Upper lobe of right lung (tissue), 1 donor: ENCODE measurements at regions not wholly inside any gene's neighbourhood (a gene's known extent, or its start where the extent isn't known, plus 50 kb on each side); places are given as distances from the start of the nearest gene placed in this dataset.

Experiments used
- ATAC-seq: fragments of 200-7000 bp; cut with Tn5 transposase; one replicate; pipeline ENCODE4 v1.9.1; 2020; ENCODE audit warnings: mild to moderate bottlenecking, moderate library complexity
- DNase-seq: peaks from one replicate; pipeline ENCODE4 v3.0.0-alpha.2; 2020
- H3K27ac ChIP-seq: fragments of 200-600 bp; one replicate; pipeline ENCODE4 v1.8.0; 2022
- H3K27me3 ChIP-seq: fragments of 200-600 bp; one replicate; pipeline ENCODE4 v1.8.0; 2022; ENCODE audit warnings: mild to moderate bottlenecking
- H3K36me3 ChIP-seq: fragments of 200-600 bp; one replicate; pipeline ENCODE4 v1.8.0; 2022
- H3K4me1 ChIP-seq: fragments of 200-600 bp; one replicate; pipeline ENCODE4 v1.8.0; 2022
- H3K4me3 ChIP-seq: fragments of 200-600 bp; one replicate; pipeline ENCODE4 v1.8.0; 2022; ENCODE audit warnings: mild to moderate bottlenecking
- H3K9me3 ChIP-seq: fragments of 200-600 bp; one replicate; pipeline ENCODE4 v1.8.0; 2022
- CTCF ChIP-seq: fragments of 200-600 bp; IDR thresholded peaks from one replicate; pipeline ENCODE4 v1.8.0; 2022; ENCODE audit warnings: antibody characterized with exemption
- intact Hi-C: fragments of 100-400 bp; cut with DNase I; formaldehyde crosslinking; loops from one replicate; pipeline ENCODE4 v1.11.0; 2022
- donor health status: DM: no; HTN: yes; CAD: no; lungs with severe emphysema.

DNA sequence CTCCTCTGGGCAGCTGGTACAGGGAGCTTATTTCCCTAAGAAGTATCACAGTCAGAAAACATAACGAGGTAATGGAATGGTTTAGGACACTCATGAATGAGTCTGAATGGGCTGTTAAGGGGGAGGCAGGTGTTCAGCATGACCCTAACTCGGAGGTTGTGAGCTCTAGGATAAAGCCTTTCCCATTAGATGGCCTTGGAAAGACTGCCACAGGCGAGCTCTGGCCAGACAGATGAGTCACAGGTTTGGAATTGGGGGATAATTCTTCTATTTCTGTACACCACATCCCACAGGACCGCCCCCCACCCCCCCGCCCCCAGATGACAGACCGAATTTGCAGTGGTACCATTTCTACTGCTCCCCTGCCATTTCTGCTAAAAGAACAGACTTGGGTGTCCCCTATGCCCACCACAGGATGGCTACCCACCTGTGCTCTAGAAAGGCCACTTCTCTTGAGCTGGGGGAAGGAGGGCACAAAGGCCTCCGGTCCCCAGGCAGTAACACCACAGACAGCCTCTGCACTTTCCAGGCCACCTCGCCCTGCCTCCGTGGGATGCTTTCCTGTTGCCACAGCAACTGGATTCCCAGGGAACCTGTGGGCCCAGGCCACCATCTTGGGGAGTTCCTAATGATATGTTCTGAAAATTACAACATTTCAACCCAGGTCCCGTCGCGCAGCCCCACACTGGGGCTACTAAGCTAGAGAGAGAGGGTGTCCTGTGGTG, 76.7 kb downstream of the TRIM29 start:
- no peaks in the 10 kb centered on the region for H3K4me1 ChIP-seq
- no peak for ATAC-seq
- H3K9me3 ChIP-seq, result no peaks in the 10 kb centered on the region
- no peak for TF ChIP-seq CTCF
- H3K36me3 ChIP-seq, result no peaks in the 10 kb centered on the region
- H3K4me3 ChIP-seq, result no peak overlapping the region
- peaks cover 3% of the 10 kb centered on the region for H3K27me3 ChIP-seq
- no peak for DNase-seq
- no peak overlapping the region for H3K27ac ChIP-seq
- intact Hi-C loops, result no loop called here

DNA sequence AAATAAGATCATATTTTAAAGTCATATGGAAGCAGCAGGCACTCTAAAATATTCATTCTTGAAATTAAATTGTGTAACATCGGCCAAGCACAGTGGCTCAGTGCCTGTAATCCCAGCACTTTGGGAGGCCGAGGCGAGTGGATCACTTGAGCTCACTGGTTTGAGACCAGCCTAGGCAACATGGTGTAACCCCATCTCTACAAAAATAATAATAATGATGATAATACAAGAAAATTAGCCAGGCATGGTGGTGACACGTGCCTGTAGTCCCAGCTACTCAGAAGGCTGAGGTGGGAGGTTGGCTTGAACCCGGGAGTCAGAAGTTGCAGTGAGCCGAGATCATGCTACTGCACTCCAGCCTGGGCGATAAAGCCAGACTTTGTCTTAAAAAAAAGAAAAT, 77.4 kb downstream of the TRIM29 start:
- no peak for DNase-seq
- no peak overlapping the region for H3K27ac ChIP-seq

GRCh38 chr11:120058931-120059330, 79.0 kb downstream of the TRIM29 start:
- H3K27me3 ChIP-seq, result peaks cover 3% of the 10 kb centered on the region
- DNase-seq (no peak), ATAC-seq (no peak)
- no peak for TF ChIP-seq CTCF
- H3K27ac ChIP-seq, result no peak overlapping the region
- intact Hi-C loops, result no loop called here
- no peak overlapping the region for H3K4me3 ChIP-seq
- no peaks in the 10 kb centered on the region for H3K4me1 ChIP-seq
- H3K36me3 ChIP-seq, result no peaks in the 10 kb centered on the region
- no peaks in the 10 kb centered on the region for H3K9me3 ChIP-seq

More for the DNA sequence above, 77.4 kb downstream of the TRIM29 start:
- H3K9me3 ChIP-seq, result no peaks in the 10 kb centered on the region
- H3K27me3 ChIP-seq, result peaks cover 3% of the 10 kb centered on the region
- H3K36me3 ChIP-seq, result no peaks in the 10 kb centered on the region
- intact Hi-C loops, result no loop called here
- no peak overlapping the region for H3K4me3 ChIP-seq
- ATAC-seq, result no peak
- no peak for TF ChIP-seq CTCF
- H3K4me1 ChIP-seq, result no peaks in the 10 kb centered on the region

GRCh38 chr11:120057595-120058581, 80.0 kb downstream of the TRIM29 start:
- Histone ChIP-seq H3K4me1 (no peaks in the 10 kb centered on the region), H3K9me3 (no peaks in the 10 kb centered on the region), H3K27me3 (peaks cover 3% of the 10 kb centered on the region), H3K27ac (no peak overlapping the region), H3K4me3 (no peak overlapping the region), H3K36me3 (no peaks in the 10 kb centered on the region)
- ATAC-seq (no peak), DNase-seq (no peak)
- intact Hi-C loops, result no loop called here
- TF ChIP-seq CTCF, result no peak

DNA sequence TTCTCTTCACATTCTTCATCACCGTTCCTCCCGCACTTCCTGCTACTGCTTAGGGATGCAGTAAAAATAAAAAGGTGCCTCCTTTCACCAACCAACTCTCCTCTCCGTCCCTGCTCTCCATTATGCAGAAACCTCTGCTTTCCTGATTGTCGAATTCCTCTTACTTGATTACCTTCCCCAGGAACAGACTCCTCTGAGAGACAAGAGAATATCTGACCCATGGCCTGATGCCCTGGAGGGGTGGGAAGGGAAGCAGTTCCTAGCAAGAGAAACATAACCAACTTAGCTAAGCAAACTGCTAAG, 80.9 kb downstream of the TRIM29 start:
- no peak for DNase-seq
- no peaks in the 10 kb centered on the region for H3K9me3 ChIP-seq
- no peak for ATAC-seq
- H3K36me3 ChIP-seq, result no peaks in the 10 kb centered on the region
- intact Hi-C loops, result no loop called here
- no peak overlapping the region for H3K4me3 ChIP-seq
- no peak for TF ChIP-seq CTCF
- H3K4me1 ChIP-seq, result no peaks in the 10 kb centered on the region
- peaks cover 3% of the 10 kb centered on the region for H3K27me3 ChIP-seq
- H3K27ac ChIP-seq, result no peak overlapping the region
